HG03196 (cell line): ENCODE measurements at regions not wholly inside any gene's neighbourhood (a gene's known extent, or its start where the extent isn't known, plus 50 kb on each side); places are given as distances from the start of the nearest gene placed in this dataset.

ENCODE experiments used
- ATAC-seq: cut with Tn5 transposase; IDR thresholded peaks from one replicate; pipeline ENCODE4 v1.9.1; 2021; ENCODE audit not compliant: unreplicated experiment

DNA sequence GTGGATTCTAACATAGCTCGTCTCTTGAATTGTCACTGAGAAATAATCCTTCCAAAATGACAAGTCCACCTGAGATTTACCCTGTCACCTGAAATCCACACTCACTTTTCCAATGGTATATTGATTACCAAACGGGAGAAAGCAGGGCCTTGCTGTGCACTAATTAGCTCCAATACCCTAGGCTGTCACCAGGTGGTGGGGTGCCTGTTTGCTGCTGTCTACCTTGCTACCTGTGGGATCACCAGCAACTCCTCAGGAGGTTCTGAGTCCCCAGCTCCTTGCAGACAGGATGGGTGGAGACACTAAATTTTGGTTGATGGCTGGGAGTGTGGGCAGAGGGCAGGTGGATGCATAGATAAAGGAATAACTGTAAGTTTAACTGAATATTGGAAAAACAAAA is 237.2 kb upstream of the ZNF32 start:
- ATAC-seq: no peak

DNA sequence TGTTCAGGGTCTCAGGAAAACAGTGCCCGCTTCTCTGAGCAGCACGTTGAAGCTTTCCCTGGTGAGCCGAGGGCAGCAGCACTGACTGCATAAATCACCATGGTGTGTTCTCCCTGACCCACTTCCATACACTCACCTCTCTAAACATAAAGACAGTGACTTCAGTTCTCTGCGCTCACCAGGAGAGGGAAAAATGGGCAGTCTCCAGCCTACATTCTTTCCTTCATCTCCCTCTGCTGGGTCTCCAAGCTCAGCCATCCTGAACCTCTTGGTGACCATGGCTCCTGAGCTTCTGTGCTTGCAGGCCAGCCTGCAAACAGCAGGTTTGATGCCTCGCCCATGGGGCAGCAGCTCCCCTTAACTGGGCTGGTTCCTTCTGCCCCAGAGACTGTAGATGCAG is 236.6 kb upstream of the ZNF32 start:
- ATAC-seq: no peak

DNA sequence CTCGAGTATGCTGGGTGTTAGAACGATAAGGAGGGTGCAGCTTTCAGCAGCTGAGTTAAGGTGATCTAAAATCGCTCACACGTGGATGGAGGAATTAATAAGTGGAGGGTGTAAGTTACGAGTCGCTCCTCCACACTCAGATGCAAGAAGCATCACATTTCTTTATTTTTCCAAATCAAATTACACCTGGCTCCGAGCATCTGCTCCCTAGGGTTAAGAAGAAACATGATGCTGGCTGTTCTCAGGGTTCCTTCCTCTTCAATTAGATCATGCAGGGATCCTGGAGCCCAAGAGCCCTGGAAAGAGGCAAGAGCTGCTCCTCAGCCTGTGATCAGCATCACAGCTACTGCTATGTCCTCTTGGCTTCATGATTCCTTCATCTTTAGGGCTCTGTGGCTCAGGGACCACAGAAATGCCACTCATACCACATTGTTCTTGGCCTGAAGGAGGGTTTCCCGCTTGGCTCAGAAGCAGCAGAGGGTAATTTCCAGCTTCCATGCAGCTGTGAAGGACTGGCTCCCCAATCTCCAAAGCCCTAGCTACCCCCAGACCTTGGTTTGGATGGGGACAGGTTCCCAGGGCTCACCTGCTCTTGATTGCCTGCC is 235.9 kb upstream of the ZNF32 start:
- ATAC-seq: no peak

DNA sequence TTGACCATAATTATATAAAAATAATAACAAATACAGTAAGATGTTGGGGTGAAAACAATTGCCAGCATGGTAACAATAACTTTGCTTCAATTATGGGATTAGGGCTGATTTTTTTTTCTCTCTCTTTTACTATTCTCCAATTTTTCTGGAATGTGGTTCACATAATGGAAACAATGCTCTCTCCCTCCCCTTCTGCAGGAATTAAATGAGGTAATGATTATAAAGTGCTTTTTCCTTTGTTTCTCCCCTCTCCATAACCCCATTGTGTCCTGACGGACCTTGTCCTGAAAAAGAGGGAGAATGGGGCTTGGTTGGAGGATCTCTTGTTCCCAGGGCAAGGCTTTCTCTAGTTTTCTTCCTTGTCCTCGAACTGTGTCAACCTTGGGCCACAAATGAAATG is 234.0 kb upstream of the ZNF32 start:
- ATAC-seq: no peak

DNA sequence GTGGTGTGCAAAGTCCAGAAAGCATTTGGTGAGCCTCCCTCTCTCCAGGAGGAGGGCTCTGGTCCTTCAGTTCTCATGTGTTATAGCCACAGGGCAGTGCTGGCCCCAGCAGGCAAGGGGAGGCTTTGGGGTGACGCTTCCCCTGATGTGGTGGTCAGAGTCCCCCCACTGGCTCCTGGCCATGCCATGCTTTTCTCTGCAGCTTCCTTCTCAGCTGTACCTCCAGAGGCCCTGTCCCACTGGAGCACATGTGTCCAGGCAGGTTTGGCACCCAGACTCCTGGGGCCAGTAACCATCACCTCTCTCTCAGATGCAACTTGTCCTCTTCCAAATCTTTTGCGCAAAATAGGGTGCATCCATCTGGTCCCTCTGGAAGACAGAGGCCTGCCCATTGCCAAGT is 233.0 kb upstream of the ZNF32 start:
- no peak for ATAC-seq

DNA sequence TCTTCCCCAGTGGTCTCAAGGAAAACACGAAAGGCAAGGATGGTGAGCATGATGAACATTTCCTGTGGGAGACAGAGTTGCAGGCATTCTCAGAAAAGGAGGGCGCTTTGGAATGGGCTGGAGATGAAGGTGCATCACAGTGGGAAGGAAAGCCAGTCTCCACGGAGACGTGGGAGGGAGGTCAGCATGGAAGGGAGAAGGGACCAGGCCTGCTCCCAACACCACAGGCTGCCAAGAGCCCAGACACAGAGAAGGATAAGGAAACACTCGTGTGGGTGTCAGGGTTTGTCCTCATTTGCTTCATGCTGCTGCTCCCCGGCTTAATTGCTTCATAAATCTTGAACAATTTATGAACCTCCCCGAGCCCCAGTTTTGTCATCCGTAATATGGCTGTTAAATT is 231.5 kb upstream of the ZNF32 start:
- no peak for ATAC-seq

DNA sequence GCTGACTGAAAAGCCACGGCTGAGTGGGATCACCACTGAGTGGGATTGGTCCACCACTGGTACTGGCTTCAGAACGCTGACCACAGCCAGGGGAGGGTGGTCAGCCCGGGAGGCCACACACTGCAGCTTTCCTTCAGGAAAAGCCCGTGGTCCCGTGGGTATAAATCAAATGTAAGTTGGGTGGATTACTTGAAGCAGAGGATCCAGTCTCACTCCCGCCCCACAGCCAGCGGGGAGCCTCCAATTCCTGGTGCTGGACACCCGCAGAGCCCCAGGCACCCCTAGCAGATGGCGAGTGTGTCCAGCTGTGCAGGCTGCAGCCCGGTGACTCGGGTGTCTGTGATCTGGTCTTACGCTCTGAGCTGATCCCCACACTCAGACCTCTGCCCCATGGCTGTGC is 231.1 kb upstream of the ZNF32 start:
- no peak for ATAC-seq

DNA sequence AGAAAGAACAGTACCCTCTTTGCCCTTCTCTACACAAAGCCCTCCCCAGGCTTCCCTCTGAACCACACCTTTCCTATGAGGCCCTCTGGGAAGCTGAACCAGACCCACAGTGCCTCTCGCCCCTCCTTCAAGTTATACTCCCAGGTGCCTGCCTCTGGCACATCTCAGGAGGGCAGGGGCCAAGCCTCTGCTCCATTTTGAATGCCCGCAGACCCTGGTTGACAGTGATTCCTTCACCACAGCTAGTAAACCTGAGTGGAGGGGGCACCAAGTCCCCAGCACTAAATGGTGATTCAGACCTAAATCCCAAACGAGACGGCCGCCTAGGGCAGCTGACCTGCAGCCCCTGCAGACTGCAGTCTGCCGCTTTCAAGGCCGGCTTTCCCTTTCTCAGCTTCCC is 230.5 kb upstream of the ZNF32 start:
- ATAC-seq: no peak

DNA sequence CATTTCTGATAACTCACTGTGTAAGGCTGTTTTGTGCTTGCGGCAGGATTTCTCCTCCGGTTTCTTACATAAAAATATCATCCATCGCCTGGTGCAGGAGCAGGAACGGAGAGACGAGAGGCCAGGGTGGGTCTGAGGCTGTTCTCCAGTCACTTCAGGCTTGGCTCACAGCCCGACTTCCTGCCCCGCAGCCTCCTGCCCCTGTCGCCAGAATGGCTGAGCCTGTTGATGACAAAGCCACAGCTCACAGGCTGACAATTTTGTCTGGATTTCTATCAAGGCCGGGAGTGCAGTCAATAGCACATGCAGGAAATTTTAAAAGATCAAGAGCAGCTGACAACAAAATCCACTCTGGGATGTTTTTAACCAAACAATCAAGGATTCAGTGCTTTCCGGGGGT is 229.7 kb upstream of the ZNF32 start:
- ATAC-seq: no peak

DNA sequence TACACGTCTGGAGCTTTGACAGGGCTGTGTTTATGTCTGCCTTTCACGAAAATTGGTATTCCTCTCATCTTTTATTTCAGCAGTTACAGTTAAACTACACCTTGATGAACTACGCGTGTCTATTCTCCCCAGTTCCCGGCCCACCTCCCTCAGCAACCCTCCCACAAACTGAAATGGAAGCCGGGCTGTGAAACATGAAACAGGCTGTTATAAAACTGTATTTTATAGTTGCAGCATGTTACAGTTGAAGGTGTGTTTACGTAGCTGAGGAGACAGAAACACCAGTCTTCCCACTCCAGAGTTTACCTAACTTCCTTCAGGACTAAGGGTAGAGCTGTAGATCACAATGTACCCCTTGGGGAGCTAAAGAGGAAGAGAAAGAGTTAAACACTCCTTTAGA is 228.3 kb upstream of the ZNF32 start:
- no peak for ATAC-seq

DNA sequence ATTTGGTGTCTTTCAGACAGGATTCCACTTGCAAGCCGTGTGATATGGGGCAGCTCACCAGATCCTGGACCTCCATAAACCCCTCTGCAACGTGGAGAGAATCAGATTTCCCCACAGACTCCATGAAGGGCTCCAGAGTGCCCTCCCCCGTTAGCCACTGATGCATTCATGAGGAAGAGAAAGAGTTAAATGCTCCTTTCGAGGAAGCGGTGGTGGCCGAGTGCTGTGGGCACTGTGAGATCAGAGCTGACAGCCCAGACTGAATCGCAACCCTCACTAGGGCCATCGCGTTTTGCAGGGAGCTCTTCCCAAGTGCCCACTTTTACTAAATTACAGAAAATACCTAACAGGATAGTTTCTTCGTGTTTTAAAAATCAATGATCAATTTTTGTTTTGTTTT is 226.3 kb upstream of the ZNF32 start:
- no peak for ATAC-seq

DNA sequence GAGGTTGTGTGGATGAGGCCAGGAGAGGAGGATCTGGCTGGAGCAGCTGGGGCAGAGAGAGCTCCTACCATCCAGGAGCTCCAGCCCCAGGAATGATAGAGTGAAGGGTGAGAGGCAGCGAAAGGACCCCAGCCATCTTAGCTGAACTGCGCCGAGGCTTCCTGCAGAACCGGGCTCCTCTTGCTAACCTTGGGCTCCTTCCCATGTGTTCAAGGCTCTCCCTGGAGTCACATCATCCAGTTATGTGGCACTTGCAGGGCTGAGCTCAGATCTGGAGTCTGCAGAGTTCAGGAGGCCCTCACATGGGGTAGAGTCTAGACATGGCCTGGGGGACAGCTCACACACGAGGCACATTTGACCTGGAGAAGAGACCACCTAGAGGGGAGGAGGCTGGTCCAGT is 225.0 kb upstream of the ZNF32 start:
- no peak for ATAC-seq

DNA sequence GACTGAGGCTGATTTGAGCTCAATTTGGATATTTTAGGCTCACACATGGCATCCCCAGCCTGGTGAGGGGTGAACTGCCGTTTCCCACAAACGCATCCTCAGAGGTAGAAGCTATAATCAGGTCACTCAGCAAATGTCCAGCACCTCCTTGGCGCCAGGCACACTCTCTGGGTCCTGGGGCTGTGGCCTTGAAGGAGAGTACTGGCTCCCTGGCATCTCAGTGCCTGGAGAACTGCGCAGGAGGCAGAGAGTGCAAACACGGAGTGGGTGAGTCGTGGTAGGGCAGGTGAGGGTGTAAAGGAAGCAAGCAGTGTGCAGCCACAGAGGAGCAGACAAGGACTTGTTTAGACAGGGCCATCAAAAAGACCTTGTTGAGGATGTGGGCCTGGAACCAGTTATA is 224.0 kb upstream of the ZNF32 start:
- ATAC-seq: no peak

DNA sequence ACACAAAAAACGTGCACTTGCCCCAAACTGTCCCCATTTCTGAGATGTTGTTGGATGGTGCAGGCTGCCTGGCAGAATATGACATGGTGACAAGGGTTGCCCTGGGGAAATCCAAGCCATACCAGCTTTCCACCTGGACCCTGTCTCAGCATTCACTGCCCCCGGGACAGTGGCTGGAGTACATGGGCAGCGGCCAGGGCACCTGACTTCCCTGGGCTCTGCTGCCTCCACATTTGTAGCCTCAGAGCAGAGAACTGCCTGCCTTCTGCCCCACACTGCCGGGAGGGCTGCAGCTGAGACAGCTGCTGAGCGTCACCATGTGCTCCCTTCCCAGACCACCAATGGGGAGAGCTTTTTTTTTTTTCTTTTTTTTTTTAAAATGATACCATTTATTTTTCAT is 222.9 kb upstream of the ZNF32 start:
- no peak for ATAC-seq

DNA sequence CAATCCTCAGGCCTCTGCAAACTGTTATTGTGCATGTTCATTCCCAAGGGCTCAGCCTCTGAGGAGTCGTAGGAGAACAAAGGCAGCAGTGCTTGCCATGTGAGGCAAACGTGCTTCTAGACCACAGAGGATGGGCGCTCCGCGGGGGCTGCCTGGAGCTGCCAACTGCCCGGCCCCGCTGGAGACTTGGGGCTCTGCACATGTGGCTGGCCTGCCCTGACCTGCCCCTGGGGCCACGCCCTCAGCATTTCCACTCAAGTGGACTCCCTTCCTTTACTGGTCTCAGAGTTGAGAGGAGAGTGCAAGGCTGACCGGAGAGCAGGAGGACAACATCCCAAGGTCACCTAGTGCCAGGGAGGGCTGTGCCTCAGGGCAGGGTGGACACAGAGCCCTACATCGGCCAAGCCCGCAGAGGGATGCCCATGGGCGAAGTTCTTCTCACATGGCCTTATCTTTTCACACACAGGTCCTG is 222.3 kb upstream of the ZNF32 start:
- ATAC-seq: no peak

DNA sequence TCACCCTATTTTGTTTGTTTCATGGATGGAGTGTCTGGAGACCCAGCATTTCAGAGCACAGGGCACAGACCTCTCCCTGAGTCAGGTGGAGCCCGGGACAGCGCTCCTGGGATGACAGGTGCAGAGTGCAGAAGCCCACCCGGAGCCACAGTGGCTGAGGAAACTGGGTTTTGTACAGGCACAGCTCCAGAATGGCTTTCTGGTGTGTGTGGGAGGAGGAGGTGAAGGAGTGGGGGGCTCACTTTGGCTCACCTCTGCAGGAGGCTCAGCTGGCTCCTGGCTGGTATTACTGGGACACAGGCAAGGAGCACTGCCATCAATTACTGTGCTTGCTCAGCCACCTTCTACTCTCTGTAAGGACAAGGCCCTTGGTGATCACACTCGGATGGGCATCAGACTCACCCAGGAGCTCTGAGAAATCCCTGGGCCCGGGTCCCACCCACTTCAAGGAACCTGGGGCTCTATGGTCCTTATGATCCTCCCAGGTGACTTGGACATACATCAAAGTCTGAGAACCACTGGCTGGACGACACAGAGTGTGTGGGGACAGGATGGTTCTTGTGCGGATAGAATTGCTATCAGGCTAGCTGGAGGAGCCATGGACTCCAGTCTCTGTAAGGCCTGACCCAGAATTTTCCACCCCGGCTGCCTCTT is 221.1 kb upstream of the ZNF32 start:
- ATAC-seq: no peak

DNA sequence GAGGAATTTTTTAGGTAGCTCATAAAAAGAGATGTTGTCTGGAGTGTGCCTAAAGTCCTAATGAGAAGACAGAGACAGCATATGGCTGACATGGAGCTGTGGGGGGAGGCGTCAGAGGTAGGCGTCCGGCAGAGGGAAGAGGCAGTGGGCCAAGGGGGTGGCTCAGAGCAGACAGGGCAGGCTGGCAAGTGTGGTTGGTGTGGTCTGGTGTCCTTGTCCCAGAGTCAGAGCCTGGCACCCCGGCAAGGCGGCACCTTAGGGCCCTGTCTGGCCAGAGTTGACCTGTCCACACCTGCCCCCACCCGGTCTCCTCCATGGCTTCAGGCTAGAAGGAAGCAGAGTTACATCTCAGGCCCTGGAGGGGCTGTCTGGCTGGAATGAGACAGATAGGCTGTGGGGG is 220.3 kb upstream of the ZNF32 start:
- no peak for ATAC-seq

DNA sequence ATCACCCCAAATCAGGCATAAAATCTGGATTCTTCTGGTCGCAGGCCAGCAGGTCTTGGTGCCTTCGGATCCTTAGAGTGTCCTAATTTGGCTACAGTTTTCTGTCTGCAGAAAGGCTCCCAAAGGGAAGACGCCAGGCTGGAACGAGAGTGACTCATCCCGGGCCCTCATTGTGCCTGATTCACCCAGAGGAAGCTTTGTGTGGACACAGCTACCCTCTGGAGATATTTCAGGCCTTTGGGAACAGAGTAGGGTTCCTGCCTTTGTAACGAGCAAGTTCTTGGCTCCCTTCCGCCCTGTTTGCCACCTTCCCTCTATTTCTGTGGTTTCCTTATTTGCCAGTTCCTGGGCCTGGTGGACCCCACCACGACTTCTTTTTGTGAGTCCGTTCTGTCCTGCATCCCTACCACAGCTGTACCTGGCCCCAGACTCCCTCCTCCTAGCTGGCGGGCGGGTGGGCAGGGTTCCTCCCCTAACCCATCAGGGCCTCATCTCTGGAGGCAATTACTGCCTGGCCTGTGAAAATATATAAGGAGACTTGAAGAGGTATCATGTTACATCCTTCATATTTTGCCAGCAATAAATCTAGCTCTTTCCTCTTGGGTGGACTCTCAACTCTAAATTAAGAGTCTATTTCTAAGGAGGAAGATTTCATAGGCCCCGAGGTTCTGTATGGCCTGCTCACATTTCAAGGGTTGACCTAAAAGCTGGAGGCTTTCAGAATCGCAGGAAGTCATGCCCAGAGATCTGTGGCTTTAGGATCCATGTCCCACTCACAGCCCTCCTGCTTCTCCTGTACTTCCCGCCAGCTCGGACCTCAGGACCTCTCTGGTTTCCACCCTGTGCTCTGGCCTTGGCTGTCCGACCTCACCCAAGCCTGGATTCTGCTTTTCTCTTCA is 219.2 kb upstream of the ZNF32 start:
- no peak for ATAC-seq

DNA sequence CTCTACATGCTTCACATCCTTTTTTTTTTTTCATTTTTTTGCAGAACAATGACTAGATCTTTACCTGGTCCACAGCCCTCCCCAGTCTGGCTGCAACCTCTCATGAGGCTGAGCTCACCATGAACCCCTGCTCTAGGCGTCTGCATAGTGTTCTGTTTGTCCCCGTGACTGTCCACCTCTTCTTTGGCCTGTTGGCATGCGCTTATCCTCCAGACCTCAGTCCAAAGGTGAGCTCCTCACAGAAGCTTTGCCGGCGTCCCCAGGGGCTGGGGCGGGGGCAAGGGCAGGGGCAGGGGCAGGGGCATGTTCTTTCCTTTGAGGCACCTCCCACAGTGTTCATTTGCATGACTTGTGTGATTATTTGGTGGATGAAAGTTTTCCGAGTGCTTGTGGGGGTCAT is 218.4 kb upstream of the ZNF32 start:
- no peak for ATAC-seq

DNA sequence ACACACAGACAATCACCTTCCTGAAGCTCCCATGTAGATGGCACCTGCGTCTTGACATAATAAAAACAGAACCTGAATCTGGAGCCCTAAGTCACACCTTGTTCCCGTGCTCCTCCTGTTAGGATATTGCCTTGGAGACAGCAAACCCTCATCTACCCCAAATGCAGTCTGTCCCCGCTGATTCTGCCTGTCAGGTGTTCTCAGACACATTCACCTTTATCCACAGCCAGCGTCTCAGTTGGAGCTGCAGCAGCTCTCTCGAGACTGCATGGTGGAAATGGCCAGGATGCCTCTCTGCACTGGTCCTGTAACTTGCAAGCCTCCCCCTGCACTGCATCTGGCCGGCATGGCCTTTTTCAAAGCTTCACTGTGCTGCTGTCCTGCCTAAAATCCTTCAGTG is 218.0 kb upstream of the ZNF32 start:
- ATAC-seq: no peak

DNA sequence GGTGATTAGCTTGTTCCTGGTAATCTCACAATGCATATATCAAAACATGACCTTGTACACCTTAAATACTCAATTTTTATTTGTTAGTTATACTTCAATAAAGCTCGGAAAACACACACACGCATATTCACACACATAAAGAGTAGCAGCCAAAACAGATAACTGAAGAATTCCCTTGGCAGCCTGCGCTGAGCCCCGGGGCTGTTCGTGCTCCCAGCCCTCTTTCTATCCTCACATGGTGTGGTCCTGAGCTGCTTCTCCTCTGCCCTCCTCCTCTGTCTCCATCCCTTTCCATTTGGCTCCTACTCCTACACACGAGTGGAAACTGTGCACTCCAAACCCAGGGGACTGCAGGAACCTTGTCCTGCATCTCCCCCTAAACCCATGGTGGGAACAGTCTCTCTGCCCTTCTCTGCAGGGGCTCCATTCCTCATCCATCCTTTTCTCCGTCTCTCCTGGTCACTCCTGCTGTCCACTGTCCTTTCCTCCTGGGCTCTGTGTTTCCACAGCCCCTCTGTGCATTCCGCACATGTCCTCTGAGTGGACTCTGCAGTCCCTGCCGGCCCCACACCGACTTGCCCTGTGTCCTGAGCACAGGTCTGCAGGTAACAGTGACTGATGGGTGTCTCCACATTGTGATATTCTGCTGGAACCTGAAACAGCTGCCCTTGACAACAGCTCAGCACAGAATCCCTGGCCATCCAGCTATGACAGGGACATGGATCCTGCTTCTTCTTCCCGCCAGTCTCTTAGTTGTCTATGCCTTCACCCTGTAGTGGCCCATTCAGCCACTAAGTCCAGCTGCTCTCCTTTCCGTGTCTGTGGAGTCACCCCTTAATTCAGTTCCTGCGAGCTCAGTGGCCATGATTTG is 216.8 kb upstream of the ZNF32 start:
- ATAC-seq: no peak
